Tibial nerve (tissue), 4 donors: ENCODE measurements at regions not wholly inside any gene's neighbourhood (a gene's known extent, or its start where the extent isn't known, plus 50 kb on each side); places are given as distances from the start of the nearest gene placed in this dataset.

Experiments used
- CTCF ChIP-seq, 5 experiments: fragments of 200-600 bp in 3 of 5; fragments of 450-650 bp in 2 of 5; sonication (generic) in 3 of 5; IDR thresholded peaks; one replicate each; pipeline ENCODE4 v1.5.1; 2016 to 2019; ENCODE audit warnings: antibody characterized with exemption in 5 of 5, mild to moderate bottlenecking in 3 of 5, moderate library complexity in 2 of 5
- EP300 ChIP-seq, 2 donors: sonication (generic); formaldehyde crosslinking; IDR thresholded peaks; one replicate each; pipeline ENCODE4 v1.6.1; 2017; ENCODE audit warnings: antibody characterized with exemption in 2 of 2, mild to moderate bottlenecking in 1 of 2
- POLR2A ChIP-seq, 2 donors: fragments of 450-650 bp; IDR thresholded peaks; one replicate each; pipeline ENCODE4 v1.6.1; 2017; ENCODE audit warnings: antibody characterized with exemption in 2 of 2, mild to moderate bottlenecking in 2 of 2, moderate library complexity in 2 of 2

- TF ChIP-seq CTCF (IDR thresholded peaks at IDR 0.05) (no peak), POLR2A (IDR thresholded peaks at IDR 0.05) (no peak), EP300 (IDR thresholded peaks at IDR 0.05) (no peak)
Measured at GRCh38 chr4:164659765-164660164, 94.2 kb upstream of the SMIM31 start.
